SK-N-MC (cell line): ENCODE measurements at regions not wholly inside any gene's neighbourhood (a gene's known extent, or its start where the extent isn't known, plus 50 kb on each side); places are given as distances from the start of the nearest gene placed in this dataset.

Experiments
- EZH2 ChIP-seq: fragments of 200-600 bp; sonication (generic); IDR thresholded peaks from one replicate; pipeline ENCODE4 v1.6.1; 2017; ENCODE audit warnings: antibody characterized with exemption
- POLR2AphosphoS5 ChIP-seq: IDR thresholded peaks from 2 replicates; pipeline ENCODE4 v1.6.1; 2012; ENCODE audit warnings: mild to moderate bottlenecking, low read depth, low read length, borderline replicate concordance

DNA sequence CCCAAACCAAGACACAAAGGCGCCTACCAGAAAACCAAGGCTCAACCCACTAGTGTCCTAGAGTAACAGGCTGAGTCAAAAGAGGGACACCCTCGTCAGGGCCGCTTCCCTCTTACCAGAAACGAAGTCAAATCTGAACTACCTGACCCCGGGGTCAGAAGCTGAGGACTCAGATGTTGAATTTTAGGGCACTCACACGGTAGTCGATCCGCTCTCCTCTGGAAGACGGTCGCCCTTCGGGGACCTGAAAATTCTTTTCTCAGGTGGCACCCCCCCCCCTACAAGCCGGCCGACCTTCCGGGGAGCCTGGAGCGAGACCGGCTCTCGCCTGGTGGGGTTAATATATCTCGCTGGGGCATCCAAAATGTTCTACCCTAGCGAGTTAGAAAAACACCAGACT lies 121.1 kb upstream of the KCNJ3 start:
- no peak for TF ChIP-seq POLR2AphosphoS5
- TF ChIP-seq EZH2: no peak
